ENCODE measurements at regions not wholly inside any gene's neighbourhood (a gene's known extent, or its start where the extent isn't known, plus 50 kb on each side); places are given as distances from the start of the nearest gene placed in this dataset.

DNA sequence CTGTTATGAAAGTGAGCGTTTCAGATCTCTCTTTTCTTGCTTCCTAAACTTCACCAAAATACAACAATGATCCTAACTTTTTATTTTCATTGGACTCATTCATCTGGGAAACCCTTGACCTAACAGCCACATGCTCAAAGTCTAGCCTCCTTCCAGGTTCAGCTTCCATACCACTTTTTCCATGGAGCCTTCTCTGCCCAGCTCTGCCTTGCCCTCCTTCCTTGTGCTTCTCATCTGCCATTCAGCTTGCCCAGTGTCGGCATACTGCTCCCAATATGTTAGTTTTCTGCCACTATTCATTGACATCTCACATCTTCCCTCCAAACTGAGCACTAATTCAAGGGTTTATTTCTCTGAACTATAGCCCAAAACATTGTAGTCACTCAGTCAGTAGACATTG is 214.7 kb downstream of the RAD51AP2 start:
- DNase-seq (ENCODE audit: low read depth) = no peak

DNA sequence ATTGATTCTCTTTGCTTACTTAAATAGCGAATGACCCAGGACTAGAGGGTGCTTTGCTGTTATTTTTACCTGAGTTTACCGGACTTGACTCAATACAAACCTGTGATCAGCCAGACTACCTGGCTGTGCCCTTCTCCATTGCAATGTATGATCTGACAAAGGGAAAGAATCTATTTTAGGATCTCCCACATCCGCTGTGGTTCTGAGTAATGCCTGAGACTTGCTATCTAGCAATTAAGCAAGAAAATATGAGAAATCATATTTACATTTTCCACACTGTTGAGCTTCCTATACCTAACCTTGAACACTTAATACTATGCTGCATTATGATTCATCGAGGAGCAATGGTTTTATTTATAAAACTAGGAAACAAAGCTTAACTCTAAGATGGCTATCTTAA is 215.2 kb downstream of the RAD51AP2 start:
- DNase-seq (ENCODE audit: low read depth) = no peak

GRCh38 chr2:17302281-17302680 is 216.0 kb downstream of the RAD51AP2 start:
- no peak for DNase-seq (ENCODE audit: low read depth)

DNA sequence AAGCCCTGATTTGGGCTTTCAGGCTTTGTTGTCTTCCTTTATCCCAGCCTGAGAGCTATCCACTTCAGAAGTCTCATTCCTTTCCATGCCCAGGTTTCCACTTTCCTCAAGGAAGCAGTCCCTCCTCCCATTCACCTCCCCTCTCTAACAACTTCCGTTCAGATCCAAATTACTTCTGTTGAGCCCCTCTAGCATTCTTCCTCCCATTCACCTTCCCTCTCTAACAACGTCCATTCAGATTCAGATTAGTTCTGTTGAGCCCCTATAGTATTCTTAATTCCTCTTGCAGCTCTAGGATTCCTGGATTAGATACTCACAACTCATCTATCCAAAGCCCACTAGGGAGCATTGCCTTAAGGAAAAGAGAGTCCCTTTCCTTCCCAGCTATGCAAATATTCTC is 216.8 kb downstream of the RAD51AP2 start:
- no peak for DNase-seq (ENCODE audit: low read depth)

DNA sequence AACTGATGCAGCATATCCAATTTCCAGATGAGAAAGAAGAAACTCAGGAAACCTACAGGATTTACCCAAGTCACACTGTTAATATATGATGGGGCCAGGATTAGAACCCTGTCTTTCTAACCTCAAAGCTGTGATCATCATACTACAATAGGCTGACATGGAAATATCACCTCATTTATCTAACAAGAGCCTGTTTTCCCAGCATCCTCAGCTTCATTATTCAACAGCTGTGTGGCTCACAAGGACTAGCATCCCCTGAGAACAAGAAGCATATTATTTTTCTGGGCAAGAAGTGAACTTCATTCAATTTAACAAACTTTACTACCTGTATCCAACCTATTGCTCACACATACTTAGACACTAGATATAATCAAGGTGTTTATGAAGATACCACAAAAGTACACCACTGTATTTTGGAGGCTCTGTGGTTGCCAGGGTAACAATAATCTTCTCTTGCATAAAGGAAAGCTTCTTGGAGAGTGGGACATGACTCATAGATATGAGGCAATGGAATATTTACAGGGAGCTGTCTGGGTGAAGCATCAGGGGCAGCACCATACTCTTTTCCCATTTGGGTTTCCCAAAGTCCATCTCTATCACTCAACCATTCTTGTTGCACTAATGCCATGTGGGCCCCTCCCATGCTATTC is 218.2 kb downstream of the RAD51AP2 start:
- no peak for DNase-seq (ENCODE audit: low read depth)

DNA sequence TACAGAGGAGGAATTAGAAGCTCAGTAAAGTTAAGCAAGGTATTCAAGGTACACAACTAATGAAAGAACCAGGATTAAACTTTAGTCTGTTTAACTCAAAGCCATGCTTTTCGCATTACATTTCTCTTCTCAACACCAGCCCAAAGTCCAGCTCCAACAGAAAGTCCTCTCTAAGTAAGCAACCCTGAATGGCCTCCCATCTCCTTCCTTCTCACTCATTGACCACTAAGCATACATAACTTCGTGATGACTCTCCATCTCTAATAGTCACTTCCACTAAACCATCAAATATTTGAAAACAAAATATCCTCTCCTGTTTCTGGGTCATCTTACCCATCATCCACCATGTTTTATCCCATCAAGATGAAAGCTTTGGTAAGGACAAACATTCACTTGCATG is 219.8 kb downstream of the RAD51AP2 start:
- DNase-seq (ENCODE audit: low read depth) = no peak

DNA sequence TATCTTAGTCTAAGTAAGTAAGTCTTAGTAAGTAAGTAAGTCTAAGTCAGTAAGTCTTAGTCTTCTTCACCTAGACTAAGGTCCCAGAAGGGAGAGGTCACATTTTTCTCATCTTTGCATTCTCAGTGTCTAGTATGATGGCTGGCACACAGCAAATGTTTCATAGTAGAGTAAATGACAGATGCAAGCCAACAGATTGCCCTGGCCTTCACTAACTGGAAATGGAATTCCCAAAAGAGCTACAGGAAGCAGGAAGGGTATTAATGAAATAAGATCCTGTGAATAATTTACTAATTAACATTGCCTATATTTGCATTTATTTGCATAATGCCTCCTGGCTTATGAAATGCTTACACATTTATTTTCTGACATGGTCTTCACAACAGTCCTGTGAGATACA is 221.6 kb downstream of the RAD51AP2 start:
- DNase-seq (ENCODE audit: low read depth) = no peak

DNA sequence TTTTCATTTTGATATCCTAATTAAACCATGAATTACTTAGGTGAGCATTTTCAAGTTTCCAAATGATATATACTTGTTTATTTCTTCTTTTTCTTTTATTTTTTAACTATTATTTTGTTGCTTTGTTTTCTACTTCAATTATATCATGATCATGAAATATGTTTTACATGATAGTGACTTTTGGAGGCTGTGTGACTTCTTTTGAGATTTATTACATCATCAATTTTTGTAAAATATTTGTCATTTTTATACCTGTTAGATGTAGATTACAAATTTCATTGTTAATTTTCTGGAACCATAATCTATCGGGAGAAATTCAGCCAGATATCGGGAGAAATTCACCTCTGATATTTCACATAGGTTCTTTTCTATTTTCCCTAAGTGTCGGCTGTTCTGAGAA is 228.6 kb downstream of the RAD51AP2 start:
- no peak for DNase-seq (ENCODE audit: low read depth)

DNA sequence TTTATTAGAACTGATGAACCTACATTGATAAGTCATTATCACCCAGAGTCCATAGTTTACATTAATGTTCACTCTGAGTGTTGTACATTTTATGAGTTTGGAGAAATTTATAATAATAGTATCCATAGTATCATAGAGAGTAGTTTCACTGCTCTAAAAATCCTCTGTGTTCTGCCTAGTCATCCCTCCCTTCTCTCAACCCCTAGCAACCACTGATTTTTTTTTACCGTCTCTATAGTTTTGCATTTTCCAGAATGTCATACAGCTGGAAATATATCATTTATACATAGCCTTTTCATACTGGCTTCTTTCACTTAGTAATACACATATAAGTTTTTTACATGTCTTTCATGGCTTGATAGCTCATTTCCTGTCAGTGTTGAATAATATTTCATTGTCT is 231.1 kb downstream of the RAD51AP2 start:
- DNase-seq (ENCODE audit: low read depth) = no peak

DNA sequence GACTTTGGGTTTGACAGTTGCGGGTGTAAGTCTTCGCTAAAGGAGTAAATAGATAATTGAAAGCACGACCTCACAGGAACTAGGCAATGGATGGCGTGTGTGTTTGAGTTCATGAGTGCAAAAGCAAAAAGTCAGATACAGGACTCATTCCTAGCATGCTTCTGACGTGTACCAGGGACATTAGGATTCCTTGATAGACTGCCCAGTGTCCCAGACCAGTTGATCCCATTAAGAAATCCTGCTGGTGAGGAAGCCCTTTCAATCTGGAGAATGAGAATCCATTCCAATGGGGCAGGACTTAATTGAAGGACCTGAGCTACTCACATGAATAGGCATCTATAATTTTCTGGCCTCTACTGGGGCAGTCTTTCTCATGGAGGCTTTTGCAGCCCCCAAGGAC is 235.4 kb downstream of the RAD51AP2 start:
- no peak for DNase-seq (ENCODE audit: low read depth)

DNA sequence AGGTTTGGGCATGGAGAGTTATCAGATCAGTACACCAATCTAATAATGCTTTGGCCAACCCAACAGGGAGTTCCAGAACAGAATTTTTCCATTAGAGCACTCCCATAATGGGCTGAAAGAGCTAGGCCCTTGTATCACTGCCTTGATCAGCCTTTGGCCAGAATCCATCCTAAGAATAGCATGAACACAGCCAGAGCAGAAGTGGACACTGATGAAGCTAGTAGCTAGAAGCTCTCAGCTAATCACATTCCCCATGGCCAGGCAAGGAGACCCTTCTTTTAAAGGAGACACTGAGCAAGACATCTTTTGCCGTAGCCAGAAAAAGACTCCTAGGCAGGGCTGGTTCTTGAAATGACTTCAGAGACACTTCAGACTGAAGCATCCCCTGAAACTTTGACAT is 236.0 kb downstream of the RAD51AP2 start:
- DNase-seq (ENCODE audit: low read depth) = no peak

DNA sequence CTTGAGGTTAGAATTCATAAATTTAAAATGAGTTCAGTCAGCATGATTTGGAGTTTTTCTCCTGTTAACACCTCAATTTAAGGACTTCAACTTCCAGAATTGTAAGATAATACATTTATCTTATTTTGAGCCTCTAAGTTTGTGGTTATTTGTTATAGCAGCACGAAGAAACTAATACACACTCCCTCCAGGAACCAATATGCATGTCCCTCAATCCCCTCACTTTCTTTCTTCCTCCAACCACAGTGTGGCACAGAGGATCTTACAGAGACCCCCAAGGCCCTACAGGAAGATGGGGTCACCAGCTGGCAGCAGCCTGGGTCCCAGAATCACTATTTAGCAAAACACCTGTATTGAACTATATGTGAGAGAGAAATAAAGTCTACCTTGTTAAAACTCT is 242.0 kb downstream of the RAD51AP2 start:
- no peak for DNase-seq (ENCODE audit: low read depth)

- DNase-seq (ENCODE audit: low read depth) = no peak
Measured at GRCh38 chr2:17272652-17273525, 245.4 kb downstream of the RAD51AP2 start.

DNA sequence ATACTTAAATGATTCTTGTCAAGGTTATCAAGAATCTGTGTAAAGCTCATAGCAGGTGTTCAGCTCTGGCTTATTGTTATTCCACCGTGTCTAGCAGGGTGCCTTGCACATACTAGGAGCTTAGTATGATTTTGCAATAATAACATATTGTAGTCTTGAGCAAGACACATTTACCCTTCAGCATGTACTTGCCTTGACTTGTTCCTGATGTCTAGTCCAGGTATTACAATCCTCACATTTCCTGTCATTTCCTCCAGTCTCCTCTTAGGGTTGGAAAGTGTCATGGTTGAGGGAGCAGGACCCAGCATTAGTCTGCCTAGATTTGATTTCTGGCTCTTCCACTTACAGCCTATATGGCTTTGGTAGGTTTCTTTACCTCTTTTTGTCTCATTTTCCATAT is 246.1 kb downstream of the RAD51AP2 start:
- DNase-seq (ENCODE audit: low read depth) = no peak

GRCh38 chr2:17271416-17271815 is 246.8 kb downstream of the RAD51AP2 start:
- no peak for DNase-seq (ENCODE audit: low read depth)

GRCh38 chr2:17270894-17271293 is 247.3 kb downstream of the RAD51AP2 start:
- no peak for DNase-seq (ENCODE audit: low read depth)

- DNase-seq (ENCODE audit: low read depth) = no peak
Measured at GRCh38 chr2:17263570-17263968, 254.7 kb downstream of the RAD51AP2 start.

- no peak for DNase-seq (ENCODE audit: low read depth)
Measured at GRCh38 chr2:17262854-17263569, 255.2 kb downstream of the RAD51AP2 start.

GRCh38 chr2:17259613-17260012 is 258.6 kb downstream of the RAD51AP2 start:
- DNase-seq (ENCODE audit: low read depth) = no peak

- DNase-seq (ENCODE audit: low read depth) = no peak
Measured at GRCh38 chr2:17258861-17259260, 259.4 kb downstream of the RAD51AP2 start.

GRCh38 chr2:17257189-17257909 is 260.9 kb downstream of the RAD51AP2 start:
- DNase-seq (ENCODE audit: low read depth) = no peak

DNA sequence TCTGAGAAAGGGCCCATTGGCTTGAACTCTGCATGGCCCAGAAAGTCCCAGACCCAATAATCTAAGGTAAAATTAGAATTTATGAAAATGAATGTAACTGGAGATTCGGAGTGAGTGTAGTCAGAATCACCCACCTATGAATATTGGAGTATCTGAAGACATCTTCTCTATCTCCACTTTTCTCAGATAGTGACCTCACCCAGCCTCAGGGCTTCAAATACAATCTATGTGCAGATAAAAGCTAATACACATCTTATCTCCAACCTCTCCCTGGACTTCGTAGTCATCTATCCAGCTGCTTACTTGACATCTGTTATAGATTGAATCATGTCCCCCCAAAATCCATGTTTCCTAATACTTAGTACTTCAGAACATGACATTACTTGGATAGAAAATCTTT is 263.2 kb downstream of the RAD51AP2 start:
- no peak for DNase-seq (ENCODE audit: low read depth)
